ENCODE measurements at regions not wholly inside any gene's neighbourhood (a gene's known extent, or its start where the extent isn't known, plus 50 kb on each side); places are given as distances from the start of the nearest gene placed in this dataset.

DNA sequence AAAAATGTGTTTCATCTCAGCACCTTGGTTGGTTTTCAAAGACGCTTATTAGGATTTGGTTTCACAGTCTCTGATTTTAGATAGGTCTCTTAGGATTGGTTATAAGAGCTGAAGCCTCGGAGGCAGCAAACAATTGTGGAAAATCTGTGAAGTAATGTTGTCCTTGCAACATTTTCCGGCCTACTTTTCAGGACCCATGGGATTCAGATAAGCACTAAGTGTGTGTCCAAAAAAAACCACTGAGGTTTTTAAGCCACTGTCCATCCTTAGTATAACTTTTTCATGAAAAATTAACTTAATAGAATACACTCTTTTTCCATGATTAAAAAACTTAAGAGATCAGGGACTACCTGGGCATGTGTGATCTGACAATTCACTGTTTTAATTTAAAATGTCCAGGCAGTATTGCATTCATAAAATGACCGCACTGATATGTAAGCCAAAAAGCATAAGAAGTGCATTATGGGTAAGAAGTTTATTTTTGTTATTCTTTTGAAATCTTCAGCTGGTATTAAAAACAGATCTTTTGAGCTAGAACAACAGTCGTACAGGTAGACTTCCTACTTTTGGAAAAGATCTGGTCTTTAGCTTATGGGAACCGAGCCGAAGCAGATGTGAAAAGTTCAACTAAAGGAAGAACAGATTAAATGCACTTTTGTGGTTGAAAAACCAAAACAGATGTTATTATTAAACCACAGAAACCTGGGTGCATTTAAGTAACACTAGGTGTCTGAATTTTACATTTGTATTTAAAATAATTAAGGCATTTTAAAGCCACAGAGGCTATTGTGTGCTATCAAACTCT, 479.4 kb upstream of the ZEB2 start:
- no peak overlapping the region for H3K4me3 ChIP-seq
- no peak for DNase-seq
- no peaks in the 10 kb centered on the region for H3K4me1 ChIP-seq
- no peaks in the 10 kb centered on the region for H3K27me3 ChIP-seq
- H3K27ac ChIP-seq, result no peak overlapping the region
- H3K9me3 ChIP-seq, result no peaks in the 10 kb centered on the region
- H3K36me3 ChIP-seq, result no peaks in the 10 kb centered on the region
- no peak for TF ChIP-seq POLR2A (IDR thresholded peaks at IDR 0.05)

DNA sequence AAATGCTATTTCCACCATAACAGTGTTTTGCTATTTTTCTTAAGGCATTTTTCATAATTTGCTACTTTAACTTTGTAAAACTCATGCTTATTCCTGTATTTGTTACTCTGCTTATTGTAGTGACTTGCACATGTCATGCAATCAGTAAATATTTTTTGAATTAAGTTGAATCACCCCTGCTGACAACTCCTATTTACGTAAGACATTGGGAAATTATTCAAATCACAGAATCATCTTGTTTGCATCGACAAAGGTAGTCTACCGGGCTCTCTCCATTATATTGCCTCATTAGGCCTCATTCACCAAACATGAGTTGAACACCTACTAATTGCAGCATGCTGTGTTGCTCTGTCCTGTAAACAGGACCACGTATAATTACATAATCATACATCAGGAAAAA, 478.5 kb upstream of the ZEB2 start:
- DNase-seq, result no peak
- TF ChIP-seq CTCF (IDR thresholded peaks at IDR 0.05), result no peak
- TF ChIP-seq POLR2A (IDR thresholded peaks at IDR 0.05), result no peak
- Histone ChIP-seq H3K27me3 (no peaks in the 10 kb centered on the region), H3K36me3 (no peaks in the 10 kb centered on the region), H3K27ac (no peak overlapping the region), H3K9me3 (no peaks in the 10 kb centered on the region), H3K4me1 (no peaks in the 10 kb centered on the region), H3K4me3 (no peak overlapping the region)

DNA sequence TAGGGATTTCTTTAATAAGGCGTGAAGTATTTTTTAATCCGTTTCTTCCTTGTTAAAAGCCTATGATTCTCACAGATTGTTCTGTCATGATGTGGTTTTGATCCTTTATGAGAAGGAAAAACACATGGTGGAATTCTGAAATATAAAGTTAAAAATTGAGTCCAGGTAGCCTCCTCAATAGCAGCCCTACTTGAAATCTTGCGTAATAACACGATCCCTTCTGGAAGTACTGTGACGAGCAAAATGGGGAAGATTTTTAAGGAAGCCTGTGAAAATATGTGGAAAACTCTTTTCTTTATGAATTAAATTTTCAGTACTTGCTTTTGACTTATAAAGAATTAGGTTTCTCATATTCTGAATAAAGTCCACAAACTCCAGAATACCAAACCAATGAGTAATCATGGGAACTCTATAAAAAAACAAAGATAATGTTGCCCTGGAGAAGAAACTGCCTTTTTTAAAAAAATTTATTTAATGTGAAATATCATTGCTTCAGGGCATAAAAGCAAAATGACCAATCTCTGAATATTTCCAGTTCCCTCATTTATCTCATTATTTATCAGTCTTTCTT, 476.4 kb upstream of the ZEB2 start:
- no peaks in the 10 kb centered on the region for H3K27me3 ChIP-seq
- H3K9me3 ChIP-seq, result no peaks in the 10 kb centered on the region
- TF ChIP-seq POLR2A (IDR thresholded peaks at IDR 0.05) (no peak), CTCF (IDR thresholded peaks at IDR 0.05) (no peak)
- no peak overlapping the region for H3K27ac ChIP-seq
- no peaks in the 10 kb centered on the region for H3K4me1 ChIP-seq
- DNase-seq, result no peak
- no peaks in the 10 kb centered on the region for H3K36me3 ChIP-seq
- H3K4me3 ChIP-seq, result no peak overlapping the region

GRCh38 chr2:144995482-144995881, 475.6 kb upstream of the ZEB2 start:
- no peaks in the 10 kb centered on the region for H3K27me3 ChIP-seq
- no peak overlapping the region for H3K27ac ChIP-seq
- H3K36me3 ChIP-seq, result no peaks in the 10 kb centered on the region
- H3K9me3 ChIP-seq, result no peaks in the 10 kb centered on the region
- no peak for TF ChIP-seq CTCF (IDR thresholded peaks at IDR 0.05)
- TF ChIP-seq POLR2A (IDR thresholded peaks at IDR 0.05), result no peak
- no peak overlapping the region for H3K4me3 ChIP-seq
- no peak for DNase-seq
- no peaks in the 10 kb centered on the region for H3K4me1 ChIP-seq

DNA sequence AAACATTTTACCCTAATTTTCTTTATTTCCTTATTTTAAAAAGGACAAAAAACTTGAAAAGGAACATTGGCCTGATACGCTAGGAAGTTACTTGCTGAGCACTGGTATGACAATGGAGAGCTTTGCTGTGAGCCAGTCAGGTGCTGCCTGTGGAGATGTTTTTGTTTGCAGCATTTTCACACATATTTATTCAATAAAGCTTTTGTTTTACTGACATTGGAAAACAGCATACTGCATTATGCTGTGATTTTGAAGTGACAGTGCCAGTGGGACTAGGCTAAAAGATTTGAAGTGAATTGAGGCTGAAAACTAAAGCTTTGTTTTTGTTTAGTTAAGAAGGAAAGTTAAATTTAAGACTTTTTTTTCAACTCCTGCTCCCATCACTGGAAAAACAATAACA, 470.7 kb upstream of the ZEB2 start:
- no peaks in the 10 kb centered on the region for H3K27me3 ChIP-seq
- no peaks in the 10 kb centered on the region for H3K4me1 ChIP-seq
- H3K36me3 ChIP-seq, result no peaks in the 10 kb centered on the region
- H3K4me3 ChIP-seq, result no peak overlapping the region
- no peak overlapping the region for H3K27ac ChIP-seq
- DNase-seq, result no peak
- H3K9me3 ChIP-seq, result no peaks in the 10 kb centered on the region
- TF ChIP-seq POLR2A (IDR thresholded peaks at IDR 0.05) (no peak), CTCF (IDR thresholded peaks at IDR 0.05) (no peak)

DNA sequence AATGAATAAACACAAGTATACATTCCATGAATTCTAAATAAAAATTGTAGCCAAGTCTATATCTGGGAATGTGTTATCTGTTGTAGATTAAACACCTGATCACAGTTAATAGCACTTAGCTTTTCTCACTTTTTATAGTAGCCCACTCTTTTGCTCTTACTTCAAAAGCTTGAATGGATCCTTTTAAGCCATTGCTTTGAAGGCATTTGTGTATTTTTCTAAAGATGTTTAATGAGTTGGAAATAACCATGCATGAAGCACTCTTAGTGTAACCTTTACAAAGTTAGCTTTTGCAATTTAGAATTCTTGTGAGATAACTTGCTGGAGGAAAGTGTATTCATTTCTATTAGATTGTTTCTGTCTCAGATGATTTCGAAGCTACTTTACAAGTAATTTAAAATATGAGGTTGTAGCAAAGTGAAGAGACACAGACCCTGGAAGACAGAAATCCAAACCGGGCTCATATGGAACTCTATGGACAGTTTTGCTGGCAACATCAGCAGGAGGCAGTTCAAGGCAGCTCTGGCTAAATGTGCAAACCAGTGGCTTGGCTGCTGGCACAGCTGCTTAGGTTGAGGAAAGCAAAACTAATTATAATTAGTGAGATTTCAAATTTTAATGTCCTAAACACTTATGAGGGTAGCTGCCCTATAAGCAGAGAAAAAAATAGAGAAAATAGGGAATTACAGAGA, 469.8 kb upstream of the ZEB2 start:
- no peaks in the 10 kb centered on the region for H3K36me3 ChIP-seq
- no peaks in the 10 kb centered on the region for H3K9me3 ChIP-seq
- H3K27me3 ChIP-seq, result no peaks in the 10 kb centered on the region
- TF ChIP-seq POLR2A (IDR thresholded peaks at IDR 0.05) (no peak), CTCF (IDR thresholded peaks at IDR 0.05) (no peak)
- no peaks in the 10 kb centered on the region for H3K4me1 ChIP-seq
- no peak overlapping the region for H3K27ac ChIP-seq
- H3K4me3 ChIP-seq, result no peak overlapping the region
- DNase-seq, result no peak

Data from Peyer's patch (tissue), 4 donors.